ENCODE measurements at regions not wholly inside any gene's neighbourhood (a gene's known extent, or its start where the extent isn't known, plus 50 kb on each side); places are given as distances from the start of the nearest gene placed in this dataset.
A peak's percentile ranks its signal among the peaks of the same experiment; 100 is the strongest.

GRCh38 chr17:70820276-70820675 lies 650.9 kb downstream of the KCNJ2 start:
- DNase-seq = no peak

- no peak for DNase-seq
Observed at GRCh38 chr17:70825321-70826125, 656.2 kb downstream of the KCNJ2 start.

- no peak for DNase-seq
Observed at GRCh38 chr17:70829876-70830275, 660.5 kb downstream of the KCNJ2 start.

- no peak for DNase-seq
Observed at GRCh38 chr17:70834039-70834438, 664.7 kb downstream of the KCNJ2 start.

GRCh38 chr17:70848785-70849184 lies 679.5 kb downstream of the KCNJ2 start:
- DNase-seq = no peak

- DNase-seq = peak; percentile 73
Observed at GRCh38 chr17:70855401-70856054, 686.2 kb downstream of the KCNJ2 start.

GRCh38 chr17:70857351-70857750 lies 688.0 kb downstream of the KCNJ2 start:
- DNase-seq = no peak

GRCh38 chr17:70859829-70860228 lies 690.5 kb downstream of the KCNJ2 start:
- DNase-seq = no peak

GRCh38 chr17:70862295-70862694 lies 693.0 kb downstream of the KCNJ2 start:
- no peak for DNase-seq

GRCh38 chr17:70863436-70864248 lies 694.3 kb downstream of the KCNJ2 start:
- no peak for DNase-seq

GRCh38 chr17:70865993-70866804 lies 696.9 kb downstream of the KCNJ2 start:
- no peak for DNase-seq

GRCh38 chr17:70868149-70868548 lies 698.8 kb downstream of the KCNJ2 start:
- no peak for DNase-seq

- no peak for DNase-seq
Observed at GRCh38 chr17:70869402-70870085, 700.2 kb downstream of the KCNJ2 start.

GRCh38 chr17:70871180-70871818 lies 702.0 kb downstream of the KCNJ2 start:
- DNase-seq = no peak

- no peak for DNase-seq
Observed at GRCh38 chr17:70872103-70872502, 702.8 kb downstream of the KCNJ2 start.

- no peak for DNase-seq
Observed at GRCh38 chr17:70875729-70876310, 706.5 kb downstream of the KCNJ2 start.

- DNase-seq = no peak
Observed at GRCh38 chr17:70878879-70879278, 709.5 kb downstream of the KCNJ2 start.

GRCh38 chr17:70879401-70879800 lies 710.1 kb downstream of the KCNJ2 start:
- DNase-seq = no peak

GRCh38 chr17:70881093-70881492 lies 711.8 kb downstream of the KCNJ2 start:
- no peak for DNase-seq

GRCh38 chr17:70882504-70882903 lies 713.2 kb downstream of the KCNJ2 start:
- no peak for DNase-seq

GRCh38 chr17:70886648-70887047 lies 717.3 kb downstream of the KCNJ2 start:
- no peak for DNase-seq

Measured in NCI-H2029 (cell line).